ENCODE measurements at regions not wholly inside any gene's neighbourhood (a gene's known extent, or its start where the extent isn't known, plus 50 kb on each side); places are given as distances from the start of the nearest gene placed in this dataset.
"Not testable (repeated sequence)": the region's sequence is repeated elsewhere in the genome, so short reads cannot be mapped to it uniquely, and the experiment has no call there.

- DNase-seq = no peak
Measured at GRCh38 chr7:69104023-69104422, 494.3 kb upstream of the AUTS2 start.

GRCh38 chr7:69105092-69105491, 493.2 kb upstream of the AUTS2 start:
- no peak for DNase-seq
- H4K91ac ChIP-seq (ENCODE audit: low read length) = no peak overlapping the region
- no peaks in the 10 kb centered on the region for H3K27me3 ChIP-seq (ENCODE audit: control insufficient read depth in 1 of 2, insufficient read depth in 1 of 2, low read length in 2 of 2)
- no peak overlapping the region for H2AFZ ChIP-seq (ENCODE audit: low read depth, low read length)
- no peaks in the 10 kb centered on the region for H3K36me3 ChIP-seq (ENCODE audit: control insufficient read depth in 1 of 2, insufficient read depth in 2 of 2, low read depth in 1 of 2, low read length in 2 of 2)
- no peaks in the 10 kb centered on the region for H3K4me1 ChIP-seq (ENCODE audit: control insufficient read depth, insufficient read depth, low read depth, low read length)
- no peak overlapping the region for H2AK5ac ChIP-seq (ENCODE audit: low read length, severe bottlenecking)
- no peak overlapping the region for H3K23ac ChIP-seq (ENCODE audit: low read length in 2 of 2)
- no peak overlapping the region for H3K4me3 ChIP-seq (ENCODE audit: insufficient read depth in 1 of 2, low read depth in 1 of 2, low read length in 2 of 2)
- H3K18ac ChIP-seq (ENCODE audit: low read depth in 1 of 2, low read length in 2 of 2) = no peak overlapping the region
- H2BK12ac ChIP-seq (ENCODE audit: low read length in 2 of 2) = no peak overlapping the region
- H2BK5ac ChIP-seq (ENCODE audit: low read depth, low read length, poor library complexity, severe bottlenecking) = no peak overlapping the region
- H3K4ac ChIP-seq (ENCODE audit: low read depth in 1 of 2, low read length in 2 of 2) = no peak overlapping the region
- no peak overlapping the region for H2BK120ac ChIP-seq (ENCODE audit: low read depth, low read length)
- H2BK15ac ChIP-seq (ENCODE audit: low read depth, poor library complexity, severe bottlenecking) = no peak overlapping the region
- H3K4me2 ChIP-seq (ENCODE audit: low read length, poor library complexity, severe bottlenecking) = no peak overlapping the region
- H3K14ac ChIP-seq (ENCODE audit: low read length in 2 of 2) = no peak overlapping the region
- H3K27ac ChIP-seq (ENCODE audit: low read length, poor library complexity, severe bottlenecking) = no peak overlapping the region
- peaks cover 3% of the 10 kb centered on the region for H3K9me3 ChIP-seq (ENCODE audit: control insufficient read depth, low read length)
- H3K79me1 ChIP-seq (replicated peaks; ENCODE audit: low read length, poor library complexity, severe bottlenecking) = no peaks in the 10 kb centered on the region
- no peak overlapping the region for H3K9ac ChIP-seq (ENCODE audit: low read length)
- H4K8ac ChIP-seq (ENCODE audit: low read length) = no peak overlapping the region
- WGBS = 83% methylated on average over 3 of the region's 3 CpGs

More at GRCh38 chr7:69104023-69104422, 494.3 kb upstream of the AUTS2 start:
- 14% methylated on average over 1 of the region's 3 CpGs for WGBS
- H3K27me3 ChIP-seq (ENCODE audit: control insufficient read depth in 1 of 2, insufficient read depth in 1 of 2, low read length in 2 of 2) = no peaks in the 10 kb centered on the region
- H3K4me2 ChIP-seq (ENCODE audit: low read length, poor library complexity, severe bottlenecking) = no peak overlapping the region
- H3K4me1 ChIP-seq (ENCODE audit: control insufficient read depth, insufficient read depth, low read depth, low read length) = no peaks in the 10 kb centered on the region
- no peak overlapping the region for H4K91ac ChIP-seq (ENCODE audit: low read length)
- no peak overlapping the region for H2BK12ac ChIP-seq (ENCODE audit: low read length in 2 of 2)
- H3K9ac ChIP-seq (ENCODE audit: low read length) = no peak overlapping the region
- no peak overlapping the region for H2AFZ ChIP-seq (ENCODE audit: low read depth, low read length)
- no peaks in the 10 kb centered on the region for H3K36me3 ChIP-seq (ENCODE audit: control insufficient read depth in 1 of 2, insufficient read depth in 2 of 2, low read depth in 1 of 2, low read length in 2 of 2)
- no peak overlapping the region for H2BK15ac ChIP-seq (ENCODE audit: low read depth, poor library complexity, severe bottlenecking)
- peaks cover 3% of the 10 kb centered on the region for H3K9me3 ChIP-seq (ENCODE audit: control insufficient read depth, low read length)
- no peak overlapping the region for H3K18ac ChIP-seq (ENCODE audit: low read depth in 1 of 2, low read length in 2 of 2)
- no peak overlapping the region for H2AK5ac ChIP-seq (ENCODE audit: low read length, severe bottlenecking)
- no peaks in the 10 kb centered on the region for H3K79me1 ChIP-seq (replicated peaks; ENCODE audit: low read length, poor library complexity, severe bottlenecking)
- no peak overlapping the region for H2BK120ac ChIP-seq (ENCODE audit: low read depth, low read length)
- no peak overlapping the region for H3K27ac ChIP-seq (ENCODE audit: low read length, poor library complexity, severe bottlenecking)
- H2BK5ac ChIP-seq (ENCODE audit: low read depth, low read length, poor library complexity, severe bottlenecking) = no peak overlapping the region
- no peak overlapping the region for H3K4ac ChIP-seq (ENCODE audit: low read depth in 1 of 2, low read length in 2 of 2)
- no peak overlapping the region for H3K4me3 ChIP-seq (ENCODE audit: insufficient read depth in 1 of 2, low read depth in 1 of 2, low read length in 2 of 2)
- H3K23ac ChIP-seq (ENCODE audit: low read length in 2 of 2) = no peak overlapping the region
- no peak overlapping the region for H4K8ac ChIP-seq (ENCODE audit: low read length)
- H3K14ac ChIP-seq (ENCODE audit: low read length in 2 of 2) = no peak overlapping the region

- H4K8ac ChIP-seq (ENCODE audit: low read length) = no peak overlapping the region
- H3K4me2 ChIP-seq (ENCODE audit: low read length, poor library complexity, severe bottlenecking) = no peak overlapping the region
- DNase-seq = no peak
- no peak overlapping the region for H2BK12ac ChIP-seq (ENCODE audit: low read length in 2 of 2)
- no peak overlapping the region for H4K91ac ChIP-seq (ENCODE audit: low read length)
- H3K18ac ChIP-seq (ENCODE audit: low read depth in 1 of 2, low read length in 2 of 2) = no peak overlapping the region
- no peak overlapping the region for H3K23ac ChIP-seq (ENCODE audit: low read length in 2 of 2)
- no peak overlapping the region for H3K27ac ChIP-seq (ENCODE audit: low read length, poor library complexity, severe bottlenecking)
- H3K9me3 ChIP-seq (ENCODE audit: control insufficient read depth, low read length) = peaks cover 3% of the 10 kb centered on the region
- H3K4ac ChIP-seq (ENCODE audit: low read depth in 1 of 2, low read length in 2 of 2) = no peak overlapping the region
- H3K4me1 ChIP-seq (ENCODE audit: control insufficient read depth, insufficient read depth, low read depth, low read length) = no peaks in the 10 kb centered on the region
- H3K14ac ChIP-seq (ENCODE audit: low read length in 2 of 2) = no peak overlapping the region
- H3K36me3 ChIP-seq (ENCODE audit: control insufficient read depth in 1 of 2, insufficient read depth in 2 of 2, low read depth in 1 of 2, low read length in 2 of 2) = no peaks in the 10 kb centered on the region
- H3K27me3 ChIP-seq (ENCODE audit: control insufficient read depth in 1 of 2, insufficient read depth in 1 of 2, low read length in 2 of 2) = no peaks in the 10 kb centered on the region
- H2BK120ac ChIP-seq (ENCODE audit: low read depth, low read length) = no peak overlapping the region
- WGBS = 68% methylated on average over 3 of the region's 3 CpGs
- H2BK5ac ChIP-seq (ENCODE audit: low read depth, low read length, poor library complexity, severe bottlenecking) = no peak overlapping the region
- H3K79me1 ChIP-seq (replicated peaks; ENCODE audit: low read length, poor library complexity, severe bottlenecking) = no peaks in the 10 kb centered on the region
- no peak overlapping the region for H3K4me3 ChIP-seq (ENCODE audit: insufficient read depth in 1 of 2, low read depth in 1 of 2, low read length in 2 of 2)
- H2AFZ ChIP-seq (ENCODE audit: low read depth, low read length) = no peak overlapping the region
- no peak overlapping the region for H2AK5ac ChIP-seq (ENCODE audit: low read length, severe bottlenecking)
- no peak overlapping the region for H3K9ac ChIP-seq (ENCODE audit: low read length)
- no peak overlapping the region for H2BK15ac ChIP-seq (ENCODE audit: low read depth, poor library complexity, severe bottlenecking)
Measured at GRCh38 chr7:69105981-69106380, 492.3 kb upstream of the AUTS2 start.

- H2BK120ac ChIP-seq (ENCODE audit: low read depth, low read length); H3K9me3 ChIP-seq (ENCODE audit: control insufficient read depth, low read length); H3K4me3 ChIP-seq (ENCODE audit: insufficient read depth in 1 of 2, low read depth in 1 of 2, low read length in 2 of 2); H3K36me3 ChIP-seq (ENCODE audit: control insufficient read depth in 1 of 2, insufficient read depth in 2 of 2, low read depth in 1 of 2, low read length in 2 of 2); H4K8ac ChIP-seq (ENCODE audit: low read length); H3K79me1 ChIP-seq (replicated peaks; ENCODE audit: low read length, poor library complexity, severe bottlenecking); H3K4me1 ChIP-seq (ENCODE audit: control insufficient read depth, insufficient read depth, low read depth, low read length); H3K9ac ChIP-seq (ENCODE audit: low read length); H4K91ac ChIP-seq (ENCODE audit: low read length); H2BK15ac ChIP-seq (ENCODE audit: low read depth, poor library complexity, severe bottlenecking); H2BK12ac ChIP-seq (ENCODE audit: low read length in 2 of 2); H2AK5ac ChIP-seq (ENCODE audit: low read length, severe bottlenecking); H3K18ac ChIP-seq (ENCODE audit: low read depth in 1 of 2, low read length in 2 of 2); H3K27me3 ChIP-seq (ENCODE audit: control insufficient read depth in 1 of 2, insufficient read depth in 1 of 2, low read length in 2 of 2); H3K27ac ChIP-seq (ENCODE audit: low read length, poor library complexity, severe bottlenecking); H3K23ac ChIP-seq (ENCODE audit: low read length in 2 of 2); DNase-seq; H3K14ac ChIP-seq (ENCODE audit: low read length in 2 of 2); H2AFZ ChIP-seq (ENCODE audit: low read depth, low read length); H3K4me2 ChIP-seq (ENCODE audit: low read length, poor library complexity, severe bottlenecking); H2BK5ac ChIP-seq (ENCODE audit: low read depth, low read length, poor library complexity, severe bottlenecking); H3K4ac ChIP-seq (ENCODE audit: low read depth in 1 of 2, low read length in 2 of 2): not testable (repeated sequence)
- 92% methylated on average over 4 of the region's 7 CpGs for WGBS
Measured at GRCh38 chr7:69106449-69106848, 491.8 kb upstream of the AUTS2 start.
